Heart left ventricle (tissue), 13 donors: ENCODE measurements at regions not wholly inside any gene's neighbourhood (a gene's known extent, or its start where the extent isn't known, plus 50 kb on each side); places are given as distances from the start of the nearest gene placed in this dataset.

ENCODE experiments used
- CTCF ChIP-seq, 12 donors: fragments of 200-600 bp; sonication (generic) in 4 of 12; IDR thresholded peaks; one replicate each; pipeline versions ENCODE4 v1.5.0 to v1.8.0; 2018 to 2022; ENCODE audit warnings: antibody characterized with exemption in 12 of 12, mild to moderate bottlenecking in 5 of 12
- POLR2A ChIP-seq, 2 donors: fragments of 450-650 bp; IDR thresholded peaks; one replicate each; pipeline ENCODE4 v1.6.1; 2017; ENCODE audit warnings: antibody characterized with exemption in 2 of 2, mild to moderate bottlenecking in 2 of 2, moderate library complexity in 2 of 2
- donor health status: ischemic (EF 13 %, LVEDD 7.1; RV severe dilation, severe dysfunction).
- donor health status: DM: no; HTN: yes; CAD: no.
- donor health status: DM: no; HTN: no; CAD: no.
- donor health status: ischemic (EF 25% LVEDD 6.9; RV normal size, moderate dysfunction).
- donor health status: ischemic (EF 25% LVEDD 5.7; RV mildly dilated, moderate dysfunction).
- donor health status: ischemic (EF 35%, LVEDD 5.7; RV mildly dilated, moderate dysfunction).
- donor health status: nonischemic (EF 11% LVEDD 7.7; RV severe dilation, severe dysfunction).
- donor health status: DM: yes; HTN: yes; CAD: no.
- donor health status: PGD.
- donor health status: ischemic (EF 29% LVEDD 5.4; RV normal size, mild dysfunction).
- donor health status: nonischemic (EF 23%, LVEDD 6.1; RV moderate dilation, normal function).

DNA sequence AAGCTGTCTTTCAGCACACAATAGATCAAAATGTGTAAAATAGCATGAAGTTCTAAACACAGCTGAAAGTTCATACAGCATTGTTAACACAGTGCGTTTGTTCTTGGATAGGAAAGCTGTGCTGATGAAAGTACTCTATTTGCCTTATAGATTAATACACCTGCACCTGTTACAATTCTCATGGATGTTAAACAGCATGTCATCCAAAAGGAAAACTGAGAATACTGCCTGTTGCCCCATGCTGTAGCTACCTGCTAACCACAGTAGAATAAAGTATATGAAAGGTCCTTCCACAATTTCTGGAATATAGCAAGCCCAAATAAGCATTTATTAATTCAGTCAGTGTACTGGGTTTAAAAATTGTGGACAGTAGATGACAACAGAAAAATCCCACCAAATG lies 166.7 kb upstream of the DTNA start:
- TF ChIP-seq POLR2A (IDR thresholded peaks at IDR 0.05): no peak
- TF ChIP-seq CTCF (IDR thresholded peaks at IDR 0.05): no peak
